A549 (cell line): ENCODE measurements at regions not wholly inside any gene's neighbourhood (a gene's known extent, or its start where the extent isn't known, plus 50 kb on each side); places are given as distances from the start of the nearest gene placed in this dataset.
"Not testable (repeated sequence)": the region's sequence is repeated elsewhere in the genome, so short reads cannot be mapped to it uniquely, and the experiment has no call there.

Experiments
- ATAC-seq, 2 experiments: fragments of 200-7000 bp in 1 of 2; fragments of >200 bp in 1 of 2; cut with Nextera tagmentation in 1 of 2; cut with Tn5 transposase in 1 of 2; 3 replicates each; pipeline versions ENCODE4 v1.8.0 to v1.9.1; 2018 to 2020; ENCODE audit warnings: mild to moderate bottlenecking in 1 of 2, moderate library complexity in 1 of 2
- CTCF ChIA-PET: fragments of 300-600 bp; sonication (Branson Sonifier 250); formaldehyde crosslinking; extraction: SDS; loops from one replicate; lab custom pipeline; 2021; ENCODE audit warnings: antibody characterized with exemption, inconsistent platforms; lab: Yijun Ruan, JAX
- POLR2A ChIA-PET: fragments of 350-600 bp; formaldehyde crosslinking; extraction: SDS; loops from one replicate; lab custom pipeline; 2021; ENCODE audit warnings: antibody characterized with exemption, inconsistent platforms; lab: Yijun Ruan, JAX
- DNase-seq, 2 experiments: peaks; one replicate each; pipeline versions ENCODE4 v3.0.0 to v3.0.0-alpha.2; 2011 to 2016; ENCODE audit warnings: low read depth in 1 of 2, low spot score in 1 of 2
- FAIRE-seq: peaks from 2 replicates; lab custom pipeline; 2011; peaks lifted over from hg19 to GRCh38; lab: Jason Lieb, UNC
- H3K27ac ChIP-seq, 2 experiments: fragments of >200 bp; sonication (Bioruptor Twin); formaldehyde crosslinking; 3 replicates each; pipeline ENCODE4 v1.5.1; 2016 to 2017
- H3K4me1 ChIP-seq: fragments of >200 bp; sonication (Bioruptor Twin); formaldehyde crosslinking; 3 replicates; pipeline ENCODE4 v1.6.1; 2016
- H3K4me2 ChIP-seq: fragments of >200 bp; sonication (Bioruptor Twin); formaldehyde crosslinking; 3 replicates; pipeline ENCODE4 v1.6.1; 2016
- H3K4me3 ChIP-seq: fragments of >200 bp; sonication (Bioruptor Twin); formaldehyde crosslinking; 3 replicates; pipeline ENCODE4 v1.5.1; 2016
- H3K9me3 ChIP-seq: fragments of >200 bp; sonication (Bioruptor Twin); formaldehyde crosslinking; 3 replicates; pipeline ENCODE4 v1.6.1; 2016
- BCL3 ChIP-seq: fragments of >200 bp; sonication (Bioruptor Twin); formaldehyde crosslinking; IDR thresholded peaks from 3 replicates; pipeline ENCODE4 v1.6.1; 2016
- CBX2 ChIP-seq: fragments of 200-600 bp; sonication (generic); IDR thresholded peaks from 2 replicates; pipeline ENCODE4 v1.6.1; 2016; ENCODE audit warnings: low read depth, mild to moderate bottlenecking, borderline replicate concordance
- CEBPB ChIP-seq, 2 experiments: fragments of >200 bp in 1 of 2; sonication (Bioruptor Twin) in 1 of 2; formaldehyde crosslinking in 1 of 2; IDR thresholded peaks; 2 replicates each; pipeline ENCODE4 v1.6.1; 2012 to 2016
- CHD2 ChIP-seq: fragments of 150-350 bp; IDR thresholded peaks from 2 replicates; pipeline ENCODE4 v1.6.1; 2014; ENCODE audit warnings: low read length; ENCODE audit not compliant: partially characterized antibody
- EHF ChIP-seq: fragments of 250-450 bp; sonication (Bioruptor Pico); IDR thresholded peaks from 2 replicates; pipeline ENCODE4 v1.5.0; 2020; ENCODE audit warnings: mild to moderate bottlenecking
- EP300 ChIP-seq, 2 experiments: fragments of >200 bp; sonication (Bioruptor Twin); formaldehyde crosslinking; IDR thresholded peaks; 2 replicates in 1 of 2; 3 replicates in 1 of 2; pipeline ENCODE4 v1.6.1; 2016 to 2017
- FOSL2 ChIP-seq, 2 experiments: fragments of 450-650 bp in 1 of 2; fragments of >200 bp in 1 of 2; sonication (Bioruptor Twin) in 1 of 2; formaldehyde crosslinking; IDR thresholded peaks; 2 replicates each; pipeline versions ENCODE4 v1.5.0 to v1.6.1; 2016 to 2020; ENCODE audit warnings: mild to moderate bottlenecking in 1 of 2, moderate library complexity in 1 of 2
- FOXS1 ChIP-seq: fragments of 250-450 bp; sonication (Bioruptor Pico); IDR thresholded peaks from 2 replicates; pipeline ENCODE4 v1.5.0; 2020; ENCODE audit warnings: mild to moderate bottlenecking, moderate library complexity
- HOXB13 ChIP-seq: fragments of 250-450 bp; sonication (Bioruptor Pico); IDR thresholded peaks from 2 replicates; pipeline ENCODE4 v1.5.0; 2020; ENCODE audit warnings: low read depth, mild to moderate bottlenecking, moderate library complexity
- HOXB5 ChIP-seq: fragments of 250-450 bp; sonication (Bioruptor Pico); IDR thresholded peaks from 2 replicates; pipeline ENCODE4 v1.5.0; 2020; ENCODE audit warnings: mild to moderate bottlenecking, moderate library complexity
- JUNB ChIP-seq: fragments of >200 bp; sonication (Bioruptor Twin); formaldehyde crosslinking; IDR thresholded peaks from 2 replicates; pipeline ENCODE4 v1.6.1; 2016
- KDM1A ChIP-seq: fragments of 200-600 bp; sonication (generic); IDR thresholded peaks from 2 replicates; pipeline ENCODE4 v1.6.1; 2016; ENCODE audit warnings: low read depth, mild to moderate bottlenecking
- MAZ ChIP-seq: fragments of 150-350 bp; IDR thresholded peaks from 2 replicates; pipeline ENCODE4 v1.6.1; 2014; ENCODE audit warnings: antibody characterized with exemption, low read depth, low read length, borderline replicate concordance
- NR3C1 ChIP-seq: fragments of >200 bp; sonication (Bioruptor Twin); formaldehyde crosslinking; IDR thresholded peaks from 3 replicates; pipeline ENCODE4 v1.6.1; 2017
- RARB ChIP-seq: fragments of 250-450 bp; sonication (Bioruptor Pico); IDR thresholded peaks from 2 replicates; pipeline ENCODE4 v1.8.0; 2021; ENCODE audit warnings: mild to moderate bottlenecking, moderate library complexity
- RCOR1 ChIP-seq: fragments of 150-350 bp; IDR thresholded peaks from 2 replicates; pipeline ENCODE4 v1.6.1; 2014; ENCODE audit warnings: antibody characterized with exemption, low read length, low read depth
- RFX5 ChIP-seq: fragments of 450-650 bp; IDR thresholded peaks from 2 replicates; pipeline ENCODE4 v1.7.1; 2014; ENCODE audit warnings: antibody characterized with exemption, mild to moderate bottlenecking, moderate library complexity
- RNF2 ChIP-seq: fragments of 200-600 bp; sonication (generic); IDR thresholded peaks from 2 replicates; pipeline ENCODE4 v1.6.1; 2016; ENCODE audit warnings: low read depth, mild to moderate bottlenecking, antibody characterized with exemption, moderate library complexity, borderline replicate concordance
- ZC3H11A ChIP-seq: fragments of 450-650 bp; IDR thresholded peaks from 2 replicates; pipeline ENCODE4 v1.6.1; 2014; ENCODE audit warnings: antibody characterized with exemption, mild to moderate bottlenecking
- ZFP36 ChIP-seq: fragments of 450-650 bp; IDR thresholded peaks from 2 replicates; pipeline ENCODE4 v1.6.1; 2014; ENCODE audit warnings: borderline replicate concordance; ENCODE audit not compliant: partially characterized antibody
- ZSCAN20 ChIP-seq: fragments of 250-450 bp; sonication (Bioruptor Pico); IDR thresholded peaks from 2 replicates; pipeline ENCODE4 v1.8.0; 2022; ENCODE audit warnings: mild to moderate bottlenecking, moderate library complexity
- WGBS: methylation state at CpG from one replicate; pipeline ENCODE4 v1.1.6; 2017; ENCODE audit errors: missing lambda C conversion rate; 5-methylcytosine and 5-hydroxymethylcytosine counted together
- TF ChIP-seq, protein P1 (sequence below): fragments of 250-450 bp; sonication (Bioruptor Pico); IDR thresholded peaks from 2 replicates; pipeline ENCODE4 v1.5.0; 2021; ENCODE audit warnings: mild to moderate bottlenecking, moderate library complexity, borderline replicate concordance

DNA sequence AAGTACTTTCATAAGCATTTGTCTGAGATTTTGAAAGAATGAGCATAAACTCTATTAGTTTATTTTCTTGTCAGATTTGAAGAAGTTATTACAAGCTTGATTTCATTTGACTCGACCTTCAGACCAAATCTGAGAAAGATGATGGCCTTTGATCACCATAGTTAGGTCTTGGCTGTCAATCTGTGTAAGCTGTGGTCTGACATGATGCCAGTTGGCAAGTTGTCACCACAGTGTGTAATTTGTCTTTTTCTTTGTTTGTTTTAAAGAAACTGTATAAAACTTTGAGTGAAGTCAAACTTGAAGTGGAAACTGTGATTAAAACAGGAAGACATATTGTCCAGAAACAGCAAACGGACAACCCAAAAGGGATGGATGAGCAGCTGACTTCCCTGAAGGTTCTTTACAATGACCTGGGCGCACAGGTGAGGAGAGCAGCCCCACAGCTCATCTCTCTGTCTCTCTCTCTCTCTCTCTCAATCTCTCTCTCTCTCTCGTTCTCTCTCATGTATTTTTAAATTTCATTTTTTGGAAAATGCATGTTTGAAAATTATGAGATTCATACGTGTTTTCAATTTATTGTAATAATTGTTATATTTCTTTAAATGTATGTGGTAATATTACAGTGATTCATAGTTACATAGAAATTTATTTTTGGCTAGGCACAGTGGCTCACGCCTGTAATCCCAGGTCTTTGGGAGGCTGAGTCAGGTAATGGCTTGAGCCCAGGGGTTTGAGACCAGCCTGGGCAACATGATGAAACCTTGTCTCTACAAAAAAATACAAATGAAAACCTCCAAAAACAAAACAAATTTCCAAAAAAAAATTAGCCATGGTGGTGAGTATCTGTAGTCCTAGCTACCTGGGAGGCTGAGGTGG is 208.1 kb downstream of the UTRN start:
- CTCF ChIA-PET: interaction anchor here (1.8 kb wide), 1 partner anchor 11 kb away, joined by 5 read pairs; no protein-coding TSS in a partner anchor
- no peak for ATAC-seq
- POLR2A ChIA-PET: no interaction called here
- TF ChIP-seq RFX5 (no peak), CEBPB (IDR thresholded peaks at IDR 0.05) (no peak), KDM1A (no peak), EP300 (IDR thresholded peaks at IDR 0.05) (no peak), HOXB13 (CRISPR knock-in tag) (no peak), RARB (CRISPR knock-in tag) (no peak), MAZ (no peak), RNF2 (no peak), ZC3H11A (no peak), BCL3 (no peak), ZSCAN20 (CRISPR knock-in tag) (no peak), CHD2 (no peak), FOXS1 (CRISPR knock-in tag) (no peak), NR3C1 (no peak), FOSL2 (IDR thresholded peaks at IDR 0.05) (no peak), FOSL2 (CRISPR knock-in tag; IDR thresholded peaks at IDR 0.05) (no peak), CBX2 (no peak), EHF (CRISPR knock-in tag) (no peak), JUNB (no peak), RCOR1 (no peak)
- TF ChIP-seq, protein P1, sequence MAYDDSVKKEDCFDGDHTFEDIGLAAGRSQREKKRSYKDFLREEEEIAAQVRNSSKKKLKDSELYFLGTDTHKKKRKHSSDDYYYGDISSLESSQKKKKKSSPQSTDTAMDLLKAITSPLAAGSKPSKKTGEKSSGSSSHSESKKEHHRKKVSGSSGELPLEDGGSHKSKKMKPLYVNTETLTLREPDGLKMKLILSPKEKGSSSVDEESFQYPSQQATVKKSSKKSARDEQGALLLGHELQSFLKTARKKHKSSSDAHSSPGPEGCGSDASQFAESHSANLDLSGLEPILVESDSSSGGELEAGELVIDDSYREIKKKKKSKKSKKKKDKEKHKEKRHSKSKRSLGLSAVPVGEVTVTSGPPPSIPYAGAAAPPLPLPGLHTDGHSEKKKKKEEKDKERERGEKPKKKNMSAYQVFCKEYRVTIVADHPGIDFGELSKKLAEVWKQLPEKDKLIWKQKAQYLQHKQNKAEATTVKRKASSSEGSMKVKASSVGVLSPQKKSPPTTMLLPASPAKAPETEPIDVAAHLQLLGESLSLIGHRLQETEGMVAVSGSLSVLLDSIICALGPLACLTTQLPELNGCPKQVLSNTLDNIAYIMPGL: no peak
- no peaks in the 10 kb centered on the region for H3K4me1 ChIP-seq
- no peak overlapping the region for H3K4me3 ChIP-seq
- 81% methylated on average over 6 of the region's 6 CpGs for WGBS
- H3K4me2 ChIP-seq: no peak overlapping the region
- FAIRE-seq: no peak
- no peak overlapping the region for H3K27ac ChIP-seq
- no peaks in the 10 kb centered on the region for H3K9me3 ChIP-seq
- no peak for DNase-seq

- ATAC-seq, H3K4me1 ChIP-seq, FAIRE-seq, CTCF ChIA-PET, H3K4me3 ChIP-seq, DNase-seq, H3K9me3 ChIP-seq, POLR2A ChIA-PET, H3K27ac ChIP-seq, H3K4me2 ChIP-seq: not testable (repeated sequence)
- 100% methylated on average over 1 of the region's 22 CpGs for WGBS
Observed at GRCh38 chr6:144495076-144495475, 209.9 kb downstream of the UTRN start.

DNA sequence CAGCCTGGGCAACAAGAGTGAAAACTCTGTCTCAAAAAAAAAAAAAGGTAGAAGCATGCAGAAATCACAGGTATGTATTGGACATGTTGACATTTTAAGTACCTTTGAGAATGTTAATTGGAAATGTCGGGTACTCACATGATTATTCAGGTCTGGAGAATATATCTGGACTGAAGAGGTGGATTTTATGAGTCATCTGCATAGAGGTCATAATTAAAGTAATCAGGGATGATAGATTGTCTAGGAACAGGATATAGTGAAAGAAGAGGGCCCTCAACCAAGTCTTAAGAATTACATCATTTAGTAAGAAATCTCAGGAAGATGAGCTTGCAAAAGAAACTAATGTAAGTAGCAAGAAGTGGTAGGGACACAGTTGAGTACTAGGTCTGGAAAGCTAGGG is 212.5 kb downstream of the UTRN start:
- WGBS: 79% methylated on average over 1 of the region's 1 CpG

More for the DNA sequence above, 212.5 kb downstream of the UTRN start:
- no peak for FAIRE-seq
- ChIA-PET CTCF (no interaction called here), POLR2A (no interaction called here)
- TF ChIP-seq ZFP36: no peak
- TF ChIP-seq RARB (CRISPR knock-in tag): no peak
- no peak for TF ChIP-seq FOXS1 (CRISPR knock-in tag)
- TF ChIP-seq HOXB5: no peak
- H3K27ac ChIP-seq: no peak overlapping the region
- no peak for DNase-seq
- no peak overlapping the region for H3K4me3 ChIP-seq
- no peaks in the 10 kb centered on the region for H3K4me1 ChIP-seq
- no peak overlapping the region for H3K4me2 ChIP-seq
- H3K9me3 ChIP-seq: no peaks in the 10 kb centered on the region
- no peak for ATAC-seq
